ENCODE measurements at regions not wholly inside any gene's neighbourhood (a gene's known extent, or its start where the extent isn't known, plus 50 kb on each side); places are given as distances from the start of the nearest gene placed in this dataset.
A peak's percentile ranks its signal among the peaks of the same experiment; 100 is the strongest.

DNA sequence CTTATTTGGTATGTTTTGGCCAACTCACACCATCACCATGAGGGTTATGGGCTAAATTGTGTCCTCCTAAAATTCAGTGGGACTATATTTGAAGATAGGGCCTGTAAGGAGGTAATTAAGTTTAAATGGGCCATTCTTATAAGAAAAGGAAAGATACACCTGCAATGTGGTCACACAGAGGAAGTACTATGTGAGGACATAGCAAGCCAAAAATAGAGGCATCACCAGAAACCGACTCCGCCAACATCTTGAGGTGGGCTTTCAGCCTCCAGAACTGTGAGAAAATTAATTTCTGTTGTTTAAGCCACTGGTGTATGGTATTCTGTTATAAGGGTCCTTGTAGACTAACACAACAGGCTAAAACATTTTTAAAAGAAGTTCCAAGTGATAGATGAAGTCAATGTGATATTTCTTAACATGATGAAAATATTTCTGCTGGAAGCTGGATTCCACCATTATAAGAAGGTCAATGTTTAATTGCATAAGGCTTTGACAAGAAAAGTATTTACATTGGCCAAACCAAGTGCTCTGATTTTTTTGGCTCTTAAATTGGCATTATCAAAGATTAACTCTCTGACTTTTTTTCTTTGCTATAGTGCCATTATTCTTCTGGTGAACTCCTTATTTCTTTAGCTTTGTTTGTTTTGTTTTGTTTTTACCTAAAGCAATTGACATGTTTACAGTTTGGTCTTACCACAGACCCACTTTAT lies 540.9 kb downstream of the PPARGC1A start:
- DNase-seq (ENCODE audit: low read depth, low spot score), result no peak

DNA sequence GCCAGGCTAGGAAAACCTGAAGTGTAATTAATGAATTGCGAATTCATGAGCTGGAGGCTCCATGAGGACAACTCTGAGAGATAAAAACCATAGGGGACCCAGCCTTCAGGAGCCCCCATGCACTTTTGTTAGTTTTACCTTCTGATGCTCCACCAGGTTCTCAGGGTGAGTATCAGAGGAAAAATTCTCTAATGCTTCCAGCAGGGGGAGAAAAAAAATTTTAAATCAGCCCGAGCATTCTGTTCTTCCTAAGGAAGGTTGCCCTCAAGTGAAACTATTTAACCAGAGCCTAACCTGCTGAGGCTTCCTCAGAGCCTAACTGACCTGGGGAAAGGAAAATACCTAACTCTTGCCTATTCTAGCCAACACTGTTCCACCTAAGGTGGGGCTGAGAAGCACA lies 552.6 kb downstream of the PPARGC1A start:
- DNase-seq (ENCODE audit: low read depth, low spot score), result peak; percentile 36

- peak; percentile 71 for DNase-seq (ENCODE audit: low read depth, low spot score)
These were observed 555.6 kb downstream of the PPARGC1A start for GRCh38 chr4:23333946-23334878.

DNA sequence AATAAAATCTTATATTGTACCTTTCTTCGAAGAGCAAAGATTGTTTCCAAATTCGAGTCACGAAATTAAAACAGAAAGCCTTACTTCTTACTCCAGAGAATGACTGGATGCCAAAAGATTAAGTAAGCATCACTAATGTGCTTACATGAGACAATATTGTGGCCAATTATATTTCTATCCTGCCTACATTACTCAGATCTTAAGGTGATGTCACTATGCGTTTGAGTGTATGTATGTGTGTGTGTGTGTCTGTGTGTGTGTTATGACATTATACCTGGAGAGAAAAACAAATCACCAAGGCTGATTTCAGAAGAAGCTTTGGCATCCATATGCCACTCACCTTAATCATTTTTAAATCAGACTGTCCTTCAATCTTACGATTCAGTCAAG lies 556.3 kb downstream of the PPARGC1A start:
- no peak for DNase-seq (ENCODE audit: low read depth, low spot score)

DNA sequence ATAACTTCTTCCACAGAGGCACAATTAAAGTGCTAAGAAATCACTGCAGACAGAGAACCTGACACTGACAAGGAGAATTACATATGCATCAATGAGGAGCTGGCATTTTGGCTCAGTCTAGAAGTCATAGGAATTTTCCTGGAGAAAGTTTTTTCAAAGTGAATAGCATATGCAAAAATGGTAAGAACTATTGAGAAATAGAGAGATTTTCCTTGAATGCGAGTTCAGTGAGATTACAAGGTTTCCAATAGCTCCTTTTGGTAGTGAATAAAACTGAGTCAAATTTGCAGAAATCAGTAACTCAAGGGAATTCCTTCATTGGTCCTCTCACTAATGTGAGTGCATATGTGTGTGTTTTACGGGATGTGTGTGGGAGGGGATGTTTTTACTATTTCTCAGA lies 557.5 kb downstream of the PPARGC1A start:
- no peak for DNase-seq (ENCODE audit: low read depth, low spot score)

DNA sequence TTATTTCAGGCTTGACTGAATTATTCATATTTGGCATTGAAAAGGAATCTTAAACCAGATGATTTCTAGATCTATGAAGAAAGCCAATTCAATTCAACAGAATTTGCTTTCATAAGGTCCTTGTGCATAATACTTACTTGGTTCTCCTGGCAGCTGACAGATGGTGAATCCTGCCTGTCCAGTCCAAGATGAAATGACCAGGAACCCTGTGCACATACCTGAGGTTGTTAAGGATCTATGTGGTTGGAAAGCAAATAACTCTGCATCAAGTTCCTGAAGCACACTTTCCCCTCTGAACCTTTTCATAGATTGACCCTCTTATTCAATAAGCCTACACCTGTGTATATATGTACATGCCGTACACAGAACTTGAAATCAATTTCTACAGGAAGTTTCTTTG lies 562.7 kb downstream of the PPARGC1A start:
- DNase-seq (ENCODE audit: low read depth, low spot score), result no peak

DNA sequence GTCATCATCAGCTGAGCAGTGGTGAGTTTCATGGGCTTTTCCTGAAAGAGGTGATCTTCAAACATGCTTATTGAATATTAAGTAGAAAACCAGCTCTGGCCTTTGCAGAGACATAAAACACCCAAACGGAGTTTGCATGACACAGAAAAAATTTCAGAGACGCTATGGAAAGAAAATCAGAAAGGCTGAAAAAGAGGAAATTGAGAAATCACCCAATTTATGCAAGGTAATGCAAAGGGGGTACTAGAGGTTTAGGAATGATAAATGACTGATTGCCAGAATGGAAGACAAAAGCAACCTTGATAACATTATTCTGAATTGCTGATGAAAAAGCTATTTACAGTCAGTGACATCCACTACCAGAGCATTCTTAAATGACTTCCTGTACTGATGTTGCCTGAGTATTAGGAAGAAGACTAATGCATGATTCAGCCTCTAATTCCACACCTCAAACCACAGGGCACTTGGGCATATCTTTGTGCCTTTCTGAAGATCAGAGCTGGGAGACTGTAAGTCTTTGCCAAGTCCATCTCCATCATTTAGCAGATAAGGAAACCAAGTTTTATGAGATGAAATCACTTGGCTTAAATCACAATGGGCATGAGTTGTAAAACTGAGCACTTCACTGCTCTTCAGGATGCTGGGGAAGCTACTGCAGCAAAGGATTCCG lies 565.7 kb downstream of the PPARGC1A start:
- DNase-seq (ENCODE audit: low read depth, low spot score), result no peak

GRCh38 chr4:23323436-23323835 lies 566.4 kb downstream of the PPARGC1A start:
- DNase-seq (ENCODE audit: low read depth, low spot score), result no peak

DNA sequence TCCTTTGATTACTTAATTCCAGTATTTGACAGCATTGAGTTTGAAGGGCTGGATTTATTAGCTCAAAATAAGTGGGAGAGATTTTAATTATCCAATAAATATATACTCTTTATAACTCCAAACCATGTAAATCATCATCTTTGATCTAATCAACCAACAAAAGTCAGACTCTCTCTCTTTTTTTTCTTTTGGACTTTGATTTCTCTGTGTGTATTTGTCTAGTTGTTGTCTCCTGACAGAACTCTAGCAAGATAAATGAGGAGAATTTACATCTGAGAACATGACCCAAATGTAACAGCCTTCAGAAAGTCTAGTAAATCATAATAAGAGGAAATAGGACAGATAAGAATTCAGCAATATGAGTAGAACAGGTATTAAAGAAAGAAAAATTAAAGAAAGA lies 567.1 kb downstream of the PPARGC1A start:
- no peak for DNase-seq (ENCODE audit: low read depth, low spot score)

- no peak for DNase-seq (ENCODE audit: low read depth, low spot score)
These were observed 568.8 kb downstream of the PPARGC1A start for GRCh38 chr4:23320931-23321587.

DNA sequence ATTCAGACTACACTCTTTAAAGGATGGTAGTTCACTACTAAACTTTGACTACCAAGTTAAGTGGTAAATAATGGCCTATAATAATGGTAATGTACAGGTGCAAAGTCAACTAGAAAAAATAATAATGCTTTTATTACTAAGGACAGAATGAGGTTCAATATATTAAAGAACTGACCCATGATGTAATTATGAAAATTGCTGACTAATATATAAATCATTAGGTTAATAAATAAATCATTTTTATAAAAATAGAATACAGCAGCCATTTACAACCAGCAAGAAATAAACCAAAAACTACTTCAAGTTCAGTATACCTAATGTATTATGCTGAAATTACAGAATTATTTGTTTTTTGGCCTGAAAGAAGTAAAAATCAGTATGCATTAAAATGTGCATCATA lies 577.2 kb downstream of the PPARGC1A start:
- no peak for DNase-seq (ENCODE audit: low read depth, low spot score)

DNA sequence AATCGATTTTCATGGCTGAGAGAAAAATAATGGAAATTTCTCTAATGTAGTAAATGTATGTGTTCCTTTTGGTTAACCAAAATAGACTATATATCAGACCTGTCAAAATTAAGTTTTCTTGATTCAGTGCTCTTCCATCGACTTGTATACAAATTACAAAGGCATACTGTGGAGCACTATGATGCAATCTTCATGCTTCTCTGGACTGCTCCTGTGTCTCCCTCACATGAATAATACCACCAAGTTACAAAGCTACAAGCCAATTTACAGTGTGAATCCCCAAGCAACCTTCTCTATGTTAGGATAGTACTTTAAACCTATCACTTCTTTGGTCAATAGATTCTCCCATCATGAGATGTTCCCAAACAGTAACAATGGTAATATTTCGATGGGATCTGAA lies 577.9 kb downstream of the PPARGC1A start:
- DNase-seq (ENCODE audit: low read depth, low spot score), result no peak

DNA sequence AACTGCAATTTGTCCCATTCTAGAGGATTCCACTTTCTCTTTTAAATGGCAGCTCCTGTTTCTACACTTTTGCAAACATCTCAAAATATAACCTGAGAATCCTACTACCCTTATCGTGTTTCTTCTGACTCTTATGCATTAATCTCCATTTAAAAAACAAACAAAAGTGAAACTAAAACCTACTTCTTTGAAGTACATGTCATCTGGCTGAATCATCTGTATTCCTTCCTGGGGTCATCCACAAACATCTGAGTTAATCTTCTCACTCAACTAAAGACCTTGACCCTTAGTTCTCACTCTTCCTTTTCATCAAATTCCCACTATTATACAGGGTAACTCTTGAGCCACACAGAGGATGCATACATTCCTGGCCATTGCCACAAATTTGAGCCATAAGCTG lies 584.8 kb downstream of the PPARGC1A start:
- DNase-seq (ENCODE audit: low read depth, low spot score), result no peak

DNA sequence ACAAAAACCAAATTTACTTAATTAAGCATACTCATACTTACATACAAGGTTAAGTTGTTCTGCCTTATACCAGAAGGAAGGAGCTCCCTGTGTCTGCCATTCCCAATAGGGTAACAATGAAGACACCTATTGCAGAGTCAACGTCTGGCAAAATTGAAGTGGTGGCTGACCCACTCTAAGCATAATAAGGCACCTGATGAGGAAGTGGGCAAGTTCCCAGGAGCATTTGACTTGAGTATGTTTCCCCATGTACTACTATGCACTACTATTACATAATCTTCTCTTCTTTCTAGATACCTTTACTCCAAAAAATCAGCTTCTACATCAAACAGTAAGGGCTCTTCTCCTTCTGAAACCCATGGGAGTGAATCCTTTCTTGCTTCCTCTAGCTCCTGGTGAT lies 591.5 kb downstream of the PPARGC1A start:
- no peak for DNase-seq (ENCODE audit: low read depth, low spot score)

DNA sequence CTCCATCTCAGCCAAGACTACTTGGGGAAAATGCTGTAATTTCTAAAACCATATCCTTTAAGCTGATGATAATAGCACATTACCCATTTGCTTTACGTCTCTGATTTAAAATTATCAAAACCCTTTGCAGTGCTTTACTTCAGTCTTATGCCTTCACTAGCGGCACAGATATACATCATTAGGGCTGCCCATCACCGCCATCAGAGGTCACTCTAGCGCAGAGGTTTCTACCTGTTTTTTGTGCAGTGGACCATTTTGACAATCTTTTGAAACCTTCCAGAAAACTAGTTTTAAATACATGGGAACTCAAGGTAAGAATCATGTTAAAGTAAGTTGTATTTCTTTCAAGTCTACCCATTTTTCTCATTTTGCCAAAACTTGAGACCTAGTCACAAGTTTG lies 592.5 kb downstream of the PPARGC1A start:
- DNase-seq (ENCODE audit: low read depth, low spot score), result no peak

DNA sequence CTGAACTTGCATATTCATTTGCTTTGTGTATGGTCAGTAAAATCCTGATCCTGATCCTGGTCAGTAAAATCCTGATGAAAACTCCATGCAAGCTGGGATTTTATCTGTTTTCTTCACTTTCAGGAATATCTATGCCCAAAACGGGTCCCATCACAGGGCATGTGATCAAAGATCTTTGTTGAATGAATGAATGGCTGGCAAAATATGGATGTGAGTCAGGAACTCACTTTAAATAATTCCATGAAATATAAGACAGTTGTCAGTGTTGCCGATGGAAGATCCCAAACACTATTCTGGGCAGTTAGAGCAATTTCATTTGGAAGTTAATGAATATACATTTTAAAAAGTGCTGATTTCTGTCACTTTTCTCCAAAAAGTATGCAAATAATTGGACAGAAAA lies 598.4 kb downstream of the GBA3 start:
- DNase-seq (ENCODE audit: low read depth, low spot score), result no peak

- DNase-seq (ENCODE audit: low read depth, low spot score), result no peak
These were observed 597.9 kb downstream of the GBA3 start for GRCh38 chr4:23290656-23291055.

DNA sequence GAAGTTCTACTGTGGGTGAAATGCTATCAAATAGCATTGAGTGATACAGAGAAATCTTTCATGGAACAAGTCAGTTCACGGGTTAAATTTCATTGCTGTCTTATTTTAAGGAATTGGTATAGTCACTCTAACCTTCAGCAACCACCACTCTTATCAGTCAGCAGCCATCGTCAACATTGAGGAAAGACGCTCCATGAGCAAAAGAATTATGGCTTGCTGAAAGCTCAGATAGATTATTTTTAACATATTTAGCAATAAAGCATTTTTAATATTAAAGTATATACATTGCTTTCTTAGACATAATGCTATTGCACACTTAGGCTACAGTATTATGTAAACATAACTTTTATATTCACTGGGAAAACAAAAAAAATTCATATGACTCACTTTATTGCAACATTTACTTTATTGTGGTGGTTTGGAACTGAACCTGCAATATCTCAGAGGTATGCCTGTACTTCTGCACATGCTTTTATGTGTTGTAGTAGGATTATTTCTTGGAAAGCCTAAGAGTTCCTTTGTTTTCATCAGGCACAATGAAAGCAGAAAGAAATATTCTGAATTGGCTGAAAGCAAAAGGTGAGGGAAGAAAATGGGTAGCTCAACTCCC lies 586.7 kb downstream of the GBA3 start:
- DNase-seq (ENCODE audit: low read depth, low spot score), result no peak

GRCh38 chr4:23278845-23279244 lies 586.1 kb downstream of the GBA3 start:
- DNase-seq (ENCODE audit: low read depth, low spot score), result no peak

- DNase-seq (ENCODE audit: low read depth, low spot score), result no peak
These were observed 583.3 kb downstream of the GBA3 start for GRCh38 chr4:23276076-23276475.

DNA sequence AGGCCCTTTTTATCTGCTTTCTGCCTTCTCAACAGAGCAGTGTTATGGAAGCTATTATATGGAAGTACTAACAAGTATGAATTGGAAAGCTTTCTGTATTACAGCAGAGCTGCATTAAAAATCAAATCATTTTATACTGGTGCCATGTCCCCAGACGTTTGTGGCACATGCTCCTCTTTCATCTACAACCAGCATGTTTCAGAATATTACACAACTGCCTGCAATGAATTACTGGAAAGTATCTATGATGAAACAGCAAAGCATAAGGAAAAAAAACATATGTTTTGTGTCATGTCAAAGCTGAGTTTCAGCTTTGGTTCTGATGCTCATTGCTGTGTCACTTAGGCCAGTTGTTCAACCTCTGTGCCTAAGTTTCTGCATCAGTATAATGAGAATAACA lies 576.8 kb downstream of the GBA3 start:
- no peak for DNase-seq (ENCODE audit: low read depth, low spot score)

All from ELF-1 (cell line).